Astrocyte (in vitro differentiated cells and primary cell): ENCODE measurements at regions not wholly inside any gene's neighbourhood (a gene's known extent, or its start where the extent isn't known, plus 50 kb on each side); places are given as distances from the start of the nearest gene placed in this dataset.

Experiments
- DNase-seq: peaks from one replicate; pipeline ENCODE4 v3.0.0-alpha.2; 2010; ENCODE audit warnings: low read depth
- FAIRE-seq: peaks from 2 replicates; lab custom pipeline; 2011; peaks lifted over from hg19 to GRCh38; lab: Jason Lieb, UNC
- H2AFZ ChIP-seq: 2 replicates; pipeline ENCODE4 v1.6.0; 2012; ENCODE audit warnings: low read depth, low read length, inconsistent platforms
- H3K27ac ChIP-seq: 2 replicates; pipeline ENCODE4 v1.5.1; 2011; ENCODE audit warnings: low read depth, low read length, inconsistent platforms
- H3K27me3 ChIP-seq: 2 replicates; pipeline ENCODE4 v1.6.0; 2011; ENCODE audit warnings: low read length, inconsistent platforms; ENCODE audit not compliant: insufficient read depth
- H3K36me3 ChIP-seq: 2 replicates; pipeline ENCODE4 v1.5.1; 2011; ENCODE audit warnings: low read length, inconsistent platforms; ENCODE audit not compliant: insufficient read depth
- H3K4me1 ChIP-seq: 2 replicates; pipeline ENCODE4 v1.5.1; 2011; ENCODE audit warnings: low read length, inconsistent platforms; ENCODE audit not compliant: insufficient read depth
- H3K4me2 ChIP-seq: 2 replicates; pipeline ENCODE4 v1.6.0; 2012; ENCODE audit warnings: low read length, inconsistent platforms
- H3K4me3 ChIP-seq: 2 replicates; pipeline ENCODE4 v1.5.1; 2011; ENCODE audit warnings: low read depth, mild to moderate bottlenecking, low read length, inconsistent platforms; ENCODE audit not compliant: insufficient read depth
- H3K79me2 ChIP-seq: 2 replicates; pipeline ENCODE4 v1.6.0; 2012; ENCODE audit warnings: mild to moderate bottlenecking, low read length, inconsistent platforms; ENCODE audit not compliant: insufficient read depth
- H3K9ac ChIP-seq: 2 replicates; pipeline ENCODE4 v1.6.0; 2012; ENCODE audit warnings: mild to moderate bottlenecking, low read length, inconsistent platforms
- H3K9me3 ChIP-seq: 2 replicates; pipeline ENCODE4 v1.5.1; 2012; ENCODE audit warnings: low read depth, mild to moderate bottlenecking, low read length, inconsistent platforms; ENCODE audit not compliant: insufficient read depth
- H4K20me1 ChIP-seq: 2 replicates; pipeline ENCODE4 v1.6.0; 2012; ENCODE audit warnings: low read length, inconsistent platforms; ENCODE audit not compliant: insufficient read depth
- H3K27ac Mint-ChIP-seq: one replicate; pipeline ENCODE4 v1.8.0; 2021; ENCODE audit warnings: mild to moderate bottlenecking, mixed read lengths; ENCODE audit not compliant: unreplicated experiment
- H3K27me3 Mint-ChIP-seq: one replicate; pipeline ENCODE4 v1.8.0; 2021; ENCODE audit warnings: low read depth, mixed read lengths; ENCODE audit not compliant: unreplicated experiment
- H3K36me3 Mint-ChIP-seq: one replicate; pipeline ENCODE4 v1.8.0; 2021; ENCODE audit warnings: low read depth, mixed read lengths; ENCODE audit not compliant: unreplicated experiment
- H3K4me1 Mint-ChIP-seq: one replicate; pipeline ENCODE4 v1.8.0; 2021; ENCODE audit warnings: low read depth, mixed read lengths; ENCODE audit not compliant: unreplicated experiment
- H3K4me3 Mint-ChIP-seq: one replicate; pipeline ENCODE4 v1.8.0; 2021; ENCODE audit warnings: mild to moderate bottlenecking, moderate library complexity, mixed read lengths; ENCODE audit not compliant: unreplicated experiment
- H3K9me3 Mint-ChIP-seq: one replicate; pipeline ENCODE4 v1.8.0; 2021; ENCODE audit warnings: mild to moderate bottlenecking, mixed read lengths; ENCODE audit not compliant: unreplicated experiment
- EZH2 ChIP-seq: IDR thresholded peaks from 2 replicates; pipeline ENCODE4 v1.6.1; 2012; ENCODE audit warnings: mild to moderate bottlenecking, low read length, inconsistent platforms; ENCODE audit not compliant: insufficient read depth
- TF ChIP-seq, protein P1 (sequence below): IDR thresholded peaks from 2 replicates; pipeline ENCODE4 v1.5.1; 2011; ENCODE audit warnings: low read depth, mild to moderate bottlenecking, inconsistent platforms, low read length, moderate library complexity; ENCODE audit not compliant: insufficient read depth

DNA sequence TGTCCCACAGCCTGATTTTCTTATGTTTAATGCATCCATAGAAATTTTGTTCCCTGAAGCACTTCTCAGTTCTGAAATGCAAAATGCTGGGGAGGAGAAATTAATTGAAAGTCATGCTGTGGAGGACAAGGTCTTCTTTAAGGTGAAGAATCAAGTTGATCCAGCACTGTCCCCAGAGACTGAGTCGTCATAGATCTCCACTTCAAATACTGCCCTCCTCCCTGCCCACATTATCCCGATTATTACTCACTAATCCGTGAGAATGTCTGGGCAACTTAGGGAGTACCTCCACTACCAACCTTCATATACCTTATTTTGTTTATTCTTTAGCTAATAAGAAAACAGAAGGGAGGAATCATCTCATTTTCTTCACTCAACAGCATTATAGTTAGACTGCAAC, 70.0 kb upstream of the FMN2 start:
- Histone ChIP-seq H3K79me2 (no peaks in the 10 kb centered on the region), H2AFZ (no peak overlapping the region), H3K4me2 (no peak overlapping the region), H3K27me3 (no peaks in the 10 kb centered on the region), H3K36me3 (no peaks in the 10 kb centered on the region), H3K27ac (no peak overlapping the region), H3K9me3 (no peaks in the 10 kb centered on the region), H3K4me1 (no peaks in the 10 kb centered on the region), H3K4me3 (no peak overlapping the region), H3K9ac (no peak overlapping the region), H4K20me1 (no peaks in the 10 kb centered on the region)
- no peaks in the 10 kb centered on the region for H3K27me3 Mint-ChIP-seq
- FAIRE-seq (no peak), DNase-seq (no peak)
- H3K4me1 Mint-ChIP-seq = no peaks in the 10 kb centered on the region
- H3K27ac Mint-ChIP-seq = no peak overlapping the region
- no peak overlapping the region for H3K4me3 Mint-ChIP-seq
- TF ChIP-seq, protein P1, sequence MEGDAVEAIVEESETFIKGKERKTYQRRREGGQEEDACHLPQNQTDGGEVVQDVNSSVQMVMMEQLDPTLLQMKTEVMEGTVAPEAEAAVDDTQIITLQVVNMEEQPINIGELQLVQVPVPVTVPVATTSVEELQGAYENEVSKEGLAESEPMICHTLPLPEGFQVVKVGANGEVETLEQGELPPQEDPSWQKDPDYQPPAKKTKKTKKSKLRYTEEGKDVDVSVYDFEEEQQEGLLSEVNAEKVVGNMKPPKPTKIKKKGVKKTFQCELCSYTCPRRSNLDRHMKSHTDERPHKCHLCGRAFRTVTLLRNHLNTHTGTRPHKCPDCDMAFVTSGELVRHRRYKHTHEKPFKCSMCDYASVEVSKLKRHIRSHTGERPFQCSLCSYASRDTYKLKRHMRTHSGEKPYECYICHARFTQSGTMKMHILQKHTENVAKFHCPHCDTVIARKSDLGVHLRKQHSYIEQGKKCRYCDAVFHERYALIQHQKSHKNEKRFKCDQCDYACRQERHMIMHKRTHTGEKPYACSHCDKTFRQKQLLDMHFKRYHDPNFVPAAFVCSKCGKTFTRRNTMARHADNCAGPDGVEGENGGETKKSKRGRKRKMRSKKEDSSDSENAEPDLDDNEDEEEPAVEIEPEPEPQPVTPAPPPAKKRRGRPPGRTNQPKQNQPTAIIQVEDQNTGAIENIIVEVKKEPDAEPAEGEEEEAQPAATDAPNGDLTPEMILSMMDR = no peak
- no peak for TF ChIP-seq EZH2
- H3K9me3 Mint-ChIP-seq = peaks cover 4% of the 10 kb centered on the region
- H3K36me3 Mint-ChIP-seq = no peaks in the 10 kb centered on the region

DNA sequence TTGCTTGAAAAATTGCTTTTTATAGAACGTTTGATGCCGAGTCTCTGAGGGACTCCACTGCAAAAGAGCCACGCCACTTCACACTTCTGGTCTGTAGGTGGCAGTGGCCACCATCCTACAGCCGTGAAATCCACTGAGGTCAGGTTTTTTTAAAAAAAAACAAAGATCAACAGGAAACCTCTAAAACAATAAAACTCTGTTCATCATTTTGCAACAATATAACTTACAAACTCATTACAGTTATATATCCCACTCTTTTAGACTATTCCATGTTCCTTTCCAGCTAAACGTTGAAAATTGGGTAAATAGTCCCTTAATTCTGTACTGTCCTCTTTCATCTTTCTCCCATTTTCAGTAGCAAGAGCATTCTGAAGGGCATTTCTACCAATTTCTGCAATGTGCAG, 64.6 kb upstream of the FMN2 start:
- Mint-ChIP-seq H3K4me3 (no peak overlapping the region), H3K4me1 (peaks cover 25% of the 10 kb centered on the region), H3K9me3 (no peaks in the 10 kb centered on the region), H3K36me3 (no peaks in the 10 kb centered on the region), H3K27ac (no peak overlapping the region), H3K27me3 (no peaks in the 10 kb centered on the region)
- Histone ChIP-seq H3K27ac (no peak overlapping the region), H3K4me1 (peaks cover 21% of the 10 kb centered on the region), H3K79me2 (no peaks in the 10 kb centered on the region), H3K27me3 (no peaks in the 10 kb centered on the region), H3K4me2 (no peak overlapping the region), H3K4me3 (no peak overlapping the region), H3K9me3 (no peaks in the 10 kb centered on the region), H4K20me1 (no peaks in the 10 kb centered on the region), H3K36me3 (no peaks in the 10 kb centered on the region), H3K9ac (no peak overlapping the region), H2AFZ (no peak overlapping the region)
- peak; percentile 81 for FAIRE-seq
- TF ChIP-seq, protein P1 = peak; percentile 99
- no peak for TF ChIP-seq EZH2
- DNase-seq = peak; percentile 12

DNA sequence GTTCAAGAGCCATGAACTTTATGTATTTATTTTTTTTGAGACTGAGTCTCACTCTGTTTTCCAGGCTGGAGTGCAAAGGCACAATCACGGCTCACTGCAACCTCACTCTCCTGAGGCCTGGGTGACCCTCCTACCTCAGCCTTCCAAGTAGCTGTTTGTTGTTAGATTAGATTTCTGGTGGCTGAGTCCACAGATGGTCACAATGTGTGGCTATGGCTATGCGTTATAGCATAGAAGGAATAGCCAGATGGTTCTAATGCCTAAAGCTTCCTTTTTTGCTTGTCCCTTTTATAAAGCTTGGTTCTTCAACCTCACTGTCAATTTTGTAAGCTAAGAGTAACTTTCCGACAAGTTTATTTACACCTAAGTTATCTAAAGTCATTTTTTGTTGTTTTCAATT, 62.3 kb upstream of the FMN2 start:
- peaks cover 30% of the 10 kb centered on the region for H3K4me1 Mint-ChIP-seq
- Histone ChIP-seq H3K9me3 (no peaks in the 10 kb centered on the region), H3K4me3 (no peak overlapping the region), H3K4me1 (peaks cover 21% of the 10 kb centered on the region), H2AFZ (peak overlapping the region; percentile 45), H3K27me3 (no peaks in the 10 kb centered on the region), H3K36me3 (no peaks in the 10 kb centered on the region), H3K27ac (peak overlapping the region; percentile 13), H3K9ac (no peak overlapping the region), H4K20me1 (no peaks in the 10 kb centered on the region), H3K79me2 (no peaks in the 10 kb centered on the region), H3K4me2 (peak overlapping the region; percentile 12)
- no peaks in the 10 kb centered on the region for H3K27me3 Mint-ChIP-seq
- FAIRE-seq = peak; percentile 45
- H3K4me3 Mint-ChIP-seq = no peak overlapping the region
- H3K9me3 Mint-ChIP-seq = no peaks in the 10 kb centered on the region
- H3K36me3 Mint-ChIP-seq = no peaks in the 10 kb centered on the region
- TF ChIP-seq, protein P1 = no peak
- no peak for TF ChIP-seq EZH2
- H3K27ac Mint-ChIP-seq = peak overlapping the region; percentile 91
- peak; percentile 11 for DNase-seq
